CD14-positive monocyte (primary cell): ENCODE measurements at regions not wholly inside any gene's neighbourhood (a gene's known extent, or its start where the extent isn't known, plus 50 kb on each side); places are given as distances from the start of the nearest gene placed in this dataset.

Experiments
- DNase-seq, 3 donors: peaks; one replicate each; pipeline ENCODE4 v3.0.0-alpha.2; 2011 to 2022
- H2AFZ ChIP-seq: 2 replicates; pipeline ENCODE4 v1.6.0; 2012; ENCODE audit warnings: mild to moderate bottlenecking, low read depth, low read length, inconsistent platforms; ENCODE audit not compliant: insufficient read depth, poor library complexity, severe bottlenecking
- H3K27ac ChIP-seq, 2 donors: 1 replicate in 1 of 2; 2 replicates in 1 of 2; pipeline ENCODE4 v1.5.1; 2012 to 2013; ENCODE audit warnings: low read length in 2 of 2, control low read depth in 1 of 2, inconsistent platforms in 1 of 2, low read depth in 1 of 2, mild to moderate bottlenecking in 1 of 2
- H3K27me3 ChIP-seq, 2 donors: one replicate each; pipeline versions ENCODE4 v1.6.0 to v1.6.1; 2011 to 2013; ENCODE audit warnings: low read length in 2 of 2; ENCODE audit not compliant: control insufficient read depth in 2 of 2, insufficient read depth in 2 of 2
- H3K36me3 ChIP-seq, 2 donors: replicated peaks in 1 of 2; 1 replicate in 1 of 2; 2 replicates in 1 of 2; pipeline versions ENCODE4 v1.5.1 to v1.6.1; 2012 to 2013; ENCODE audit warnings: low read length in 2 of 2, control low read depth in 1 of 2, inconsistent platforms in 1 of 2, mild to moderate bottlenecking in 1 of 2; ENCODE audit not compliant: insufficient read depth in 2 of 2, control insufficient read depth in 1 of 2
- H3K4me1 ChIP-seq, 2 donors: 1 replicate in 1 of 2; 2 replicates in 1 of 2; pipeline versions ENCODE4 v1.5.1 to v1.6.1; 2012 to 2013; ENCODE audit warnings: low read length in 2 of 2, control low read depth in 1 of 2, inconsistent platforms in 1 of 2, mild to moderate bottlenecking in 1 of 2, moderate library complexity in 1 of 2; ENCODE audit not compliant: insufficient read depth in 2 of 2, control insufficient read depth in 1 of 2
- H3K4me2 ChIP-seq: replicated peaks from 2 replicates; pipeline ENCODE3; 2012; ENCODE audit warnings: low read length, moderate library complexity, mild to moderate bottlenecking; ENCODE audit not compliant: poor library complexity, severe bottlenecking; ENCODE audit errors: extremely low read depth
- H3K4me3 ChIP-seq, 3 experiments: fragments of 200-600 bp in 1 of 3; sonication (generic) in 1 of 3; replicated peaks in 1 of 3; 1 replicate in 2 of 3; 2 replicates in 1 of 3; pipeline ENCODE4 v1.5.1; 2011 to 2013; ENCODE audit warnings: low read length in 3 of 3, mild to moderate bottlenecking in 3 of 3, control low read depth in 2 of 3, low read depth in 2 of 3, inconsistent platforms in 1 of 3, moderate library complexity in 1 of 3
- H3K79me2 ChIP-seq: 2 replicates; pipeline ENCODE4 v1.6.0; 2012; ENCODE audit warnings: mild to moderate bottlenecking, control low read depth, inconsistent platforms, low read length, moderate library complexity; ENCODE audit not compliant: insufficient read depth
- H3K9ac ChIP-seq: 2 replicates; pipeline ENCODE4 v1.6.0; 2017; ENCODE audit warnings: low read length, mild to moderate bottlenecking; ENCODE audit not compliant: insufficient read depth, poor library complexity, severe bottlenecking
- H3K9me3 ChIP-seq, 2 donors: replicated peaks in 1 of 2; 1 replicate in 1 of 2; 2 replicates in 1 of 2; pipeline versions ENCODE4 v1.5.1 to v1.6.1; 2012 to 2013; ENCODE audit warnings: low read length in 2 of 2, control low read depth in 1 of 2; ENCODE audit not compliant: control insufficient read depth in 1 of 2, insufficient read depth in 1 of 2
- H4K20me1 ChIP-seq: 2 replicates; pipeline ENCODE4 v1.6.0; 2012; ENCODE audit warnings: mild to moderate bottlenecking, low read length, control low read depth, moderate library complexity; ENCODE audit not compliant: insufficient read depth
- H3K27ac Mint-ChIP-seq, 7 donors: one replicate each; pipeline ENCODE4 v1.8.0; 2020; ENCODE audit warnings: mild to moderate bottlenecking in 7 of 7, mixed read lengths in 7 of 7, moderate library complexity in 6 of 7, inconsistent platforms in 2 of 7
- H3K27me3 Mint-ChIP-seq, 3 donors: one replicate each; pipeline ENCODE4 v1.8.0; 2021 to 2022; ENCODE audit warnings: low read depth in 3 of 3, mild to moderate bottlenecking in 3 of 3, mixed read lengths in 3 of 3, moderate library complexity in 3 of 3, inconsistent platforms in 1 of 3
- H3K36me3 Mint-ChIP-seq, 2 donors: one replicate each; pipeline ENCODE4 v1.8.0; 2020; ENCODE audit warnings: mixed read lengths in 2 of 2, inconsistent platforms in 1 of 2, mild to moderate bottlenecking in 1 of 2
- H3K4me1 Mint-ChIP-seq: one replicate; pipeline ENCODE4 v1.8.0; 2020; ENCODE audit warnings: mild to moderate bottlenecking, mixed read lengths
- H3K4me3 Mint-ChIP-seq, 2 donors: one replicate each; pipeline ENCODE4 v1.8.0; 2020; ENCODE audit warnings: mild to moderate bottlenecking in 2 of 2, mixed read lengths in 2 of 2, moderate library complexity in 1 of 2
- H3K9me3 Mint-ChIP-seq, 7 donors: one replicate each; pipeline ENCODE4 v1.8.0; 2020 to 2022; ENCODE audit warnings: mixed read lengths in 7 of 7, mild to moderate bottlenecking in 6 of 7, moderate library complexity in 6 of 7, inconsistent platforms in 2 of 7
- CTCF ChIP-seq: fragments of 200-600 bp; IDR thresholded peaks from one replicate; pipeline ENCODE4 v1.8.0; 2022; ENCODE audit warnings: antibody characterized with exemption, mild to moderate bottlenecking
- whole genome bisulfite sequencing: methylation state at CpG from one replicate; pipeline ENCODE4 v1.1.5; 2013; ENCODE audit warnings: missing lambda C conversion rate; ENCODE audit not compliant: insufficient coverage; 5-methylcytosine and 5-hydroxymethylcytosine counted together
- intact Hi-C, 2 donors: fragments of 100-400 bp; cut with micrococcal nuclease; formaldehyde crosslinking; loops; one replicate each; pipeline versions ENCODE4 v1.15.0 to v1.15.1; 2023

- Histone ChIP-seq H3K27ac (no peak overlapping the region), H3K4me2 (no peak overlapping the region), H3K4me1 (peaks cover 0 to 10% of the 10 kb centered on the region in 2 donors), H3K9me3 (no peaks in the 10 kb centered on the region), H3K79me2 (no peaks in the 10 kb centered on the region), H3K36me3 (no peaks in the 10 kb centered on the region), H3K27me3 (no peaks in the 10 kb centered on the region), H3K9ac (no peak overlapping the region), H4K20me1 (no peaks in the 10 kb centered on the region), H2AFZ (no peak overlapping the region), H3K4me3 (no peak overlapping the region)
- WGBS: 100% methylated on average over 1 of the region's 2 CpGs
- H3K27ac Mint-ChIP-seq: no peak overlapping the region
- no peaks in the 10 kb centered on the region for H3K36me3 Mint-ChIP-seq
- peaks cover 3 to 6% (median 4%) of the 10 kb centered on the region in 3 donors for H3K27me3 Mint-ChIP-seq
- peaks cover 0 to 1% (median 0%) of the 10 kb centered on the region in 7 donors for H3K9me3 Mint-ChIP-seq
- intact Hi-C loops: no loop called here
- H3K4me3 Mint-ChIP-seq: no peak overlapping the region
- no peak for DNase-seq
- no peak for TF ChIP-seq CTCF
- H3K4me1 Mint-ChIP-seq: peaks cover 12% of the 10 kb centered on the region
These were observed 418.6 kb downstream of the TUSC7 start for GRCh38 chr3:117128133-117128532.

GRCh38 chr3:117128872-117129271, 419.3 kb downstream of the TUSC7 start:
- peaks cover 3 to 6% (median 4%) of the 10 kb centered on the region in 3 donors for H3K27me3 Mint-ChIP-seq
- H3K4me3 Mint-ChIP-seq: no peak overlapping the region
- Histone ChIP-seq H3K27ac (no peak overlapping the region), H3K4me3 (no peak overlapping the region), H3K4me2 (no peak overlapping the region), H4K20me1 (no peaks in the 10 kb centered on the region), H3K9me3 (no peaks in the 10 kb centered on the region), H3K27me3 (no peaks in the 10 kb centered on the region), H3K4me1 (peaks cover 0 to 10% of the 10 kb centered on the region in 2 donors), H3K9ac (no peak overlapping the region), H3K79me2 (no peaks in the 10 kb centered on the region), H3K36me3 (no peaks in the 10 kb centered on the region), H2AFZ (no peak overlapping the region)
- peaks cover 12% of the 10 kb centered on the region for H3K4me1 Mint-ChIP-seq
- no CpG with 5 or more reads among the region's 1 CpG for WGBS
- H3K9me3 Mint-ChIP-seq: peaks cover 0 to 1% (median 0%) of the 10 kb centered on the region in 7 donors
- no peak overlapping the region for H3K27ac Mint-ChIP-seq
- intact Hi-C loops: no loop called here
- H3K36me3 Mint-ChIP-seq: no peaks in the 10 kb centered on the region
- no peak for DNase-seq
- TF ChIP-seq CTCF: no peak
